Sigmoid colon (tissue), 3 donors: ENCODE measurements at regions not wholly inside any gene's neighbourhood (a gene's known extent, or its start where the extent isn't known, plus 50 kb on each side); places are given as distances from the start of the nearest gene placed in this dataset.

Experiments used
- CTCF ChIP-seq, 4 experiments: fragments of 450-650 bp in 3 of 4; fragments of 200-600 bp in 1 of 4; IDR thresholded peaks; one replicate each; pipeline ENCODE4 v1.5.1; 2016 to 2019; ENCODE audit warnings: antibody characterized with exemption in 4 of 4, mild to moderate bottlenecking in 3 of 4, moderate library complexity in 2 of 4
- POLR2A ChIP-seq, 2 donors: fragments of 450-650 bp; IDR thresholded peaks; one replicate each; pipeline ENCODE4 v1.6.1; 2016; ENCODE audit warnings: antibody characterized with exemption in 2 of 2, mild to moderate bottlenecking in 2 of 2, moderate library complexity in 2 of 2

DNA sequence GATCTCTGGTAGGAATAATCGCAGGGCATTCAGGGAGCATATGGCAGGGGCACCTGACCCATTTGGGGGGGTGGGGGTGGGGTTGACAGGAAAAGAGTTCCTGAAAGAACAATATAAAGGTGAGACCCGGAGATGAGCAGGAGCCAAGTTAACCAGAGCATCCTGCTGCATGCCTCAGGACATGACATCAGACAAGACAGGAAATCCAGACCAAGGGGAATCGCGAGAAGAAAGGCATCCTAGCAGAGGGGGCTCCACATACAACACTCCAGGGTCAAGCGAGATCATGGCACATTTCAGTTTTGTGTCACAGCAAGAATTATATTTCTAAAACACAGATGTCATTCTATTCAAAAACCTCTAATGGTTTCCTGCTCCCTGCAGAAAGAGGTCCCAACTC is 393.1 kb downstream of the COG6 start:
- no peak for TF ChIP-seq POLR2A (IDR thresholded peaks at IDR 0.05)
- TF ChIP-seq CTCF (IDR thresholded peaks at IDR 0.05): no peak
